WTC11 (cell line): ENCODE measurements at regions not wholly inside any gene's neighbourhood (a gene's known extent, or its start where the extent isn't known, plus 50 kb on each side); places are given as distances from the start of the nearest gene placed in this dataset.

Experiments used
- ATAC-seq: fragments of 200-7000 bp; cut with Tn5 transposase; 2 replicates; pipeline ENCODE4 v1.10.0; 2021; ENCODE audit warnings: mild to moderate bottlenecking, moderate library complexity
- CTCF ChIA-PET: fragments of 300-600 bp; sonication (Branson Sonifier 250); formaldehyde crosslinking; loops from one replicate; lab custom pipeline; 2021; ENCODE audit warnings: antibody characterized with exemption; lab: Charles Lee
- POLR2A ChIA-PET: fragments of 350-600 bp; sonication (Branson Sonifier 250); formaldehyde crosslinking; loops from one replicate; lab custom pipeline; 2021; ENCODE audit warnings: antibody characterized with exemption; lab: Charles Lee
- DNase-seq: peaks from one replicate; pipeline ENCODE4 v3.0.0; 2021; ENCODE audit warnings: low spot score
- H3K27ac Mint-ChIP-seq: 2 replicates; pipeline ENCODE4 v1.8.0; 2021; ENCODE audit warnings: mixed read lengths
- H3K27me3 Mint-ChIP-seq: 2 replicates; pipeline ENCODE4 v1.8.0; 2021; ENCODE audit warnings: low read depth, mild to moderate bottlenecking, moderate library complexity, mixed read lengths
- H3K36me3 Mint-ChIP-seq: 2 replicates; pipeline ENCODE4 v1.8.0; 2021; ENCODE audit warnings: mixed read lengths
- H3K4me1 Mint-ChIP-seq: 2 replicates; pipeline ENCODE4 v1.8.0; 2022; ENCODE audit warnings: mixed read lengths
- H3K4me3 Mint-ChIP-seq: 2 replicates; pipeline ENCODE4 v1.8.0; 2021; ENCODE audit warnings: mild to moderate bottlenecking, moderate library complexity, mixed read lengths
- H3K9me3 Mint-ChIP-seq: 2 replicates; pipeline ENCODE4 v1.8.0; 2021; ENCODE audit warnings: mixed read lengths
- AR ChIP-seq: fragments of 250-450 bp; sonication (Bioruptor Pico); IDR thresholded peaks from 2 replicates; pipeline ENCODE4 v1.9.0; 2021; ENCODE audit warnings: mild to moderate bottlenecking
- ATF1 ChIP-seq: sonication (generic); formaldehyde crosslinking; IDR thresholded peaks from 2 replicates; pipeline ENCODE4 v1.8.1; 2023; ENCODE audit warnings: mild to moderate bottlenecking, moderate library complexity, missing genetic modification reagents
- ATF3 ChIP-seq: sonication (generic); formaldehyde crosslinking; conservative IDR thresholded peaks from 2 replicates; pipeline ENCODE4 v1.8.1; 2022; ENCODE audit warnings: mild to moderate bottlenecking, missing genetic modification reagents
- CREM ChIP-seq: sonication (generic); formaldehyde crosslinking; IDR thresholded peaks from 2 replicates; pipeline ENCODE4 v1.8.1; 2022; ENCODE audit warnings: mild to moderate bottlenecking, missing genetic modification reagents, moderate library complexity
- E2F4 ChIP-seq: sonication (generic); formaldehyde crosslinking; IDR thresholded peaks from 2 replicates; pipeline ENCODE4 v1.8.1; 2022; ENCODE audit warnings: low read depth, mild to moderate bottlenecking, moderate library complexity, missing genetic modification reagents, borderline replicate concordance
- FOXJ3 ChIP-seq: sonication (generic); formaldehyde crosslinking; IDR thresholded peaks from 2 replicates; pipeline ENCODE4 v1.9.0; 2021; ENCODE audit warnings: missing genetic modification reagents, mild to moderate bottlenecking, borderline replicate concordance
- FOXP1 ChIP-seq: sonication (generic); formaldehyde crosslinking; IDR thresholded peaks from 2 replicates; pipeline ENCODE4 v1.8.0; 2022; ENCODE audit warnings: missing genetic modification reagents, mild to moderate bottlenecking, moderate library complexity, borderline replicate concordance
- GTF2I ChIP-seq: fragments of 250-450 bp; sonication (Bioruptor Pico); conservative IDR thresholded peaks from 2 replicates; pipeline ENCODE4 v1.4.0; 2021; ENCODE audit warnings: mild to moderate bottlenecking
- NR1H2 ChIP-seq: sonication (generic); formaldehyde crosslinking; IDR thresholded peaks from 2 replicates; pipeline ENCODE4 v1.9.0; 2021; ENCODE audit warnings: mild to moderate bottlenecking, moderate library complexity, missing genetic modification reagents
- NR2C2 ChIP-seq: sonication (generic); formaldehyde crosslinking; IDR thresholded peaks from 2 replicates; pipeline ENCODE4 v1.8.0; 2022; ENCODE audit warnings: mild to moderate bottlenecking, missing genetic modification reagents
- PRRX2 ChIP-seq: fragments of 250-450 bp; sonication (Bioruptor Pico); IDR thresholded peaks from 2 replicates; pipeline ENCODE4 v1.8.0; 2021; ENCODE audit warnings: mild to moderate bottlenecking
- TEAD1 ChIP-seq: sonication (generic); formaldehyde crosslinking; IDR thresholded peaks from 2 replicates; pipeline ENCODE4 v1.8.0; 2022; ENCODE audit warnings: mild to moderate bottlenecking, missing genetic modification reagents
- TEAD4 ChIP-seq: sonication (generic); formaldehyde crosslinking; IDR thresholded peaks from 2 replicates; pipeline ENCODE4 v1.8.0; 2022; ENCODE audit warnings: mild to moderate bottlenecking, missing genetic modification reagents
- ZNF138 ChIP-seq: sonication (generic); formaldehyde crosslinking; conservative IDR thresholded peaks from 2 replicates; pipeline ENCODE4 v1.8.1; 2022; ENCODE audit warnings: mild to moderate bottlenecking, moderate library complexity, missing genetic modification reagents
- ZNF281 ChIP-seq: sonication (generic); formaldehyde crosslinking; IDR thresholded peaks from 2 replicates; pipeline ENCODE4 v1.8.0; 2023; ENCODE audit warnings: mild to moderate bottlenecking, missing genetic modification reagents
- ZNF317 ChIP-seq: sonication (generic); formaldehyde crosslinking; IDR thresholded peaks from 2 replicates; pipeline ENCODE4 v1.8.1; 2023; ENCODE audit warnings: low read depth, mild to moderate bottlenecking, moderate library complexity, missing genetic modification reagents, borderline replicate concordance
- ZNF416 ChIP-seq: fragments of 250-450 bp; sonication (Bioruptor Pico); IDR thresholded peaks from 2 replicates; pipeline ENCODE4 v1.9.0; 2021; ENCODE audit warnings: mild to moderate bottlenecking, inconsistent platforms
- ZNF512 ChIP-seq: sonication (generic); formaldehyde crosslinking; IDR thresholded peaks from 2 replicates; pipeline ENCODE4 v1.8.1; 2022; ENCODE audit warnings: missing genetic modification reagents, borderline replicate concordance

- no peak for TF ChIP-seq TEAD4 (CRISPR knock-in tag)
- no peak overlapping the region for H3K4me3 Mint-ChIP-seq
- DNase-seq (no peak), ATAC-seq (no peak)
- H3K36me3 Mint-ChIP-seq = no peaks in the 10 kb centered on the region
- POLR2A ChIA-PET = no interaction called here
- no peak overlapping the region for H3K27ac Mint-ChIP-seq
- no peaks in the 10 kb centered on the region; the same call in 1 of the 2 replicates for H3K27me3 Mint-ChIP-seq
- H3K4me1 Mint-ChIP-seq = peaks cover 33% of the 10 kb centered on the region
- CTCF ChIA-PET = no interaction called here
- no peaks in the 10 kb centered on the region for H3K9me3 Mint-ChIP-seq
Observed at GRCh38 chr2:144583741-144584453, 64.0 kb upstream of the ZEB2 start.

- TF ChIP-seq ATF1 (CRISPR knock-in tag) = no peak
- no peak for TF ChIP-seq GTF2I
- no peak for TF ChIP-seq ZNF416 (CRISPR knock-in tag)
- TF ChIP-seq CREM (CRISPR knock-in tag) = no peak
- TF ChIP-seq NR1H2 (CRISPR knock-in tag) = no peak
- TF ChIP-seq E2F4 (CRISPR knock-in tag) = no peak
- no peak for TF ChIP-seq TEAD1 (CRISPR knock-in tag)
- TF ChIP-seq ZNF281 (CRISPR knock-in tag) = no peak
- no peak for TF ChIP-seq FOXJ3 (CRISPR knock-in tag)
- TF ChIP-seq ZNF512 (CRISPR knock-in tag) = no peak
- TF ChIP-seq NR2C2 (CRISPR knock-in tag) = no peak
- DNase-seq = no peak
- POLR2A ChIA-PET = no interaction called here
- ATAC-seq = no peak
- H3K4me1 Mint-ChIP-seq = peaks cover 33% of the 10 kb centered on the region
- no peaks in the 10 kb centered on the region for H3K36me3 Mint-ChIP-seq
- no peaks in the 10 kb centered on the region for H3K9me3 Mint-ChIP-seq
- no peaks in the 10 kb centered on the region; the same call in 1 of the 2 replicates for H3K27me3 Mint-ChIP-seq
- no peak overlapping the region for H3K4me3 Mint-ChIP-seq
- CTCF ChIA-PET = no interaction called here
- H3K27ac Mint-ChIP-seq = no peak overlapping the region
Observed at GRCh38 chr2:144583381-144583729, 63.4 kb upstream of the ZEB2 start.

- H3K4me1 Mint-ChIP-seq = peaks cover 33% of the 10 kb centered on the region
- TF ChIP-seq ZNF317 (CRISPR knock-in tag) (no peak), ATF3 (CRISPR knock-in tag) (no peak), ZNF138 (CRISPR knock-in tag) (no peak), ZNF281 (CRISPR knock-in tag) (no peak), PRRX2 (CRISPR knock-in tag) (no peak), FOXP1 (CRISPR knock-in tag) (no peak), AR (no peak)
- TF ChIP-seq, all 79 proteins: peak for 0
- no peaks in the 10 kb centered on the region for H3K36me3 Mint-ChIP-seq
- H3K4me3 Mint-ChIP-seq = no peak overlapping the region
- H3K9me3 Mint-ChIP-seq = no peaks in the 10 kb centered on the region
- H3K27me3 Mint-ChIP-seq = no peaks in the 10 kb centered on the region; the same call in 1 of the 2 replicates
- H3K27ac Mint-ChIP-seq = no peak overlapping the region
- POLR2A ChIA-PET = interaction anchor here (0.6 kb wide), 1 partner anchor 72 kb away, joined by 3 read pairs; no protein-coding TSS in a partner anchor
- DNase-seq = no peak
- peak; percentile 40 for ATAC-seq
- CTCF ChIA-PET = no interaction called here
Observed at GRCh38 chr2:144582651-144583380, 62.9 kb upstream of the ZEB2 start.
